IMR-90 (cell line): ENCODE measurements at regions not wholly inside any gene's neighbourhood (a gene's known extent, or its start where the extent isn't known, plus 50 kb on each side); places are given as distances from the start of the nearest gene placed in this dataset.

ENCODE experiments used
- ATAC-seq: fragments of 200-7000 bp; cut with Tn5 transposase; 2 replicates; pipeline ENCODE4 v1.9.1; 2020; ENCODE audit warnings: low read depth, mild to moderate bottlenecking, moderate library complexity
- BruUV-seq: library from RNA; stranded (reverse); fragments of 400-500 nt; replicated peaks from 2 replicates; lab custom pipeline; 2021; lab: Mats Ljungman, UMichigan
- CTCF ChIA-PET: fragments of 300-600 bp; formaldehyde crosslinking; extraction: SDS; loops from one replicate; lab custom pipeline; 2021; ENCODE audit warnings: antibody characterized with exemption; lab: Yijun Ruan, JAX
- POLR2A ChIA-PET: fragments of 300-600 bp; sonication (Branson Sonifier 250); formaldehyde crosslinking; loops from one replicate; lab custom pipeline; 2022; ENCODE audit warnings: antibody characterized with exemption; ENCODE audit not compliant: unreplicated experiment; lab: Charles Lee
- DNase-seq: peaks from one replicate; pipeline ENCODE4 v3.0.0; 2013
- H2AFZ ChIP-seq: replicated peaks from 2 replicates; pipeline ENCODE3; 2013; ENCODE audit warnings: low read length, mild to moderate bottlenecking; ENCODE audit not compliant: poor library complexity
- H2AK5ac ChIP-seq: 2 replicates; pipeline ENCODE4 v1.6.1; 2013; ENCODE audit warnings: low read depth, low read length, inconsistent platforms
- H2AK9ac ChIP-seq: replicated peaks from 2 replicates; pipeline ENCODE3; 2013; ENCODE audit warnings: mild to moderate bottlenecking, low read depth, low read length, moderate library complexity; ENCODE audit not compliant: poor library complexity
- H2BK120ac ChIP-seq: 2 replicates; pipeline ENCODE4 v1.6.1; 2013; ENCODE audit warnings: low read depth, low read length, inconsistent platforms
- H2BK15ac ChIP-seq: 3 replicates; pipeline ENCODE4 v1.6.1; 2013; ENCODE audit warnings: low read depth, low read length, inconsistent platforms
- H2BK20ac ChIP-seq: 2 replicates; pipeline ENCODE4 v1.6.1; 2013; ENCODE audit warnings: low read depth, mild to moderate bottlenecking, inconsistent platforms, low read length, moderate library complexity
- H2BK5ac ChIP-seq: 2 replicates; pipeline ENCODE4 v1.6.1; 2013; ENCODE audit warnings: mild to moderate bottlenecking, low read depth, low read length, inconsistent platforms; ENCODE audit not compliant: poor library complexity, severe bottlenecking
- H3K14ac ChIP-seq: replicated peaks from 2 replicates; pipeline ENCODE4 v1.6.1; 2013; ENCODE audit warnings: low read depth, low read length, inconsistent platforms
- H3K18ac ChIP-seq: 2 replicates; pipeline ENCODE4 v1.6.1; 2013; ENCODE audit warnings: low read depth, low read length, control low read depth
- H3K23ac ChIP-seq: 2 replicates; pipeline ENCODE4 v1.6.1; 2013; ENCODE audit warnings: low read depth, low read length, inconsistent platforms
- H3K27ac ChIP-seq: 2 replicates; pipeline ENCODE4 v1.5.1; 2013; ENCODE audit warnings: mild to moderate bottlenecking, control low read depth, low read length; ENCODE audit not compliant: insufficient read depth
- H3K27me3 ChIP-seq: 2 replicates; pipeline ENCODE4 v1.6.1; 2013; ENCODE audit warnings: low read length; ENCODE audit not compliant: control insufficient read depth, insufficient read depth
- H3K36me3 ChIP-seq: 2 replicates; pipeline ENCODE4 v1.6.1; 2013; ENCODE audit warnings: low read length, mixed read lengths; ENCODE audit not compliant: control insufficient read depth, insufficient read depth
- H3K4ac ChIP-seq: 2 replicates; pipeline ENCODE4 v1.6.1; 2013; ENCODE audit warnings: low read depth, low read length, inconsistent platforms
- H3K4me1 ChIP-seq: 2 replicates; pipeline ENCODE4 v1.6.1; 2013; ENCODE audit warnings: low read length, mixed read lengths; ENCODE audit not compliant: control insufficient read depth, insufficient read depth
- H3K4me2 ChIP-seq: 2 replicates; pipeline ENCODE4 v1.6.1; 2013; ENCODE audit warnings: low read depth, mild to moderate bottlenecking, control low read depth, low read length, moderate library complexity
- H3K4me3 ChIP-seq: 2 replicates; pipeline ENCODE4 v1.5.1; 2013; ENCODE audit warnings: low read depth, mild to moderate bottlenecking, control low read depth, low read length, moderate library complexity; ENCODE audit not compliant: insufficient read depth
- H3K56ac ChIP-seq: 2 replicates; pipeline ENCODE4 v1.6.1; 2013; ENCODE audit warnings: low read length, inconsistent platforms; ENCODE audit not compliant: insufficient read depth; ENCODE audit errors: extremely low read depth
- H3K79me1 ChIP-seq, 2 experiments: 2 replicates each; pipeline ENCODE4 v1.6.1; 2013; ENCODE audit warnings: low read length in 2 of 2, inconsistent platforms in 1 of 2, low read depth in 1 of 2
- H3K9ac ChIP-seq: 2 replicates; pipeline ENCODE4 v1.6.1; 2013; ENCODE audit warnings: low read depth, low read length, control low read depth
- H3K9me1 ChIP-seq: 2 replicates; pipeline ENCODE4 v1.6.1; 2013; ENCODE audit warnings: low read length, inconsistent platforms; ENCODE audit not compliant: insufficient read depth
- H3K9me3 ChIP-seq: 2 replicates; pipeline ENCODE4 v1.6.1; 2013; ENCODE audit warnings: low read length; ENCODE audit not compliant: control insufficient read depth, insufficient read depth
- H4K20me1 ChIP-seq: 2 replicates; pipeline ENCODE4 v1.6.1; 2013; ENCODE audit warnings: low read length, inconsistent platforms; ENCODE audit not compliant: insufficient read depth
- H4K5ac ChIP-seq: 2 replicates; pipeline ENCODE4 v1.6.1; 2013; ENCODE audit warnings: mild to moderate bottlenecking, low read depth, low read length, control low read depth
- H4K8ac ChIP-seq, 2 experiments: 2 replicates each; pipeline ENCODE4 v1.6.1; 2013; ENCODE audit warnings: low read depth in 2 of 2, low read length in 2 of 2, control low read depth in 1 of 2, inconsistent platforms in 1 of 2
- H4K91ac ChIP-seq: 2 replicates; pipeline ENCODE4 v1.6.1; 2013; ENCODE audit warnings: low read depth, low read length, inconsistent platforms; ENCODE audit not compliant: insufficient read depth
- BHLHE40 ChIP-seq: fragments of 150-350 bp; IDR thresholded peaks from 2 replicates; pipeline ENCODE4 v1.6.1; 2016; ENCODE audit warnings: mild to moderate bottlenecking, low read depth, low read length
- CHD1 ChIP-seq: IDR thresholded peaks from 2 replicates; pipeline ENCODE4 v1.6.1; 2012; ENCODE audit warnings: low read depth, low read length, improper control_type of control experiment
- CTCF ChIP-seq: conservative IDR thresholded peaks from 2 replicates; pipeline ENCODE4 v1.5.1; 2012; ENCODE audit warnings: mild to moderate bottlenecking, low read depth, low read length, improper control_type of control experiment
- ELK1 ChIP-seq: fragments of 150-350 bp; IDR thresholded peaks from 2 replicates; pipeline ENCODE4 v1.6.1; 2016; ENCODE audit warnings: low read depth, mild to moderate bottlenecking, low read length, moderate library complexity, borderline replicate concordance
- FOS ChIP-seq: fragments of 150-350 bp; IDR thresholded peaks from 2 replicates; pipeline ENCODE4 v1.6.1; 2016; ENCODE audit warnings: low read depth, low read length
- MAFK ChIP-seq: IDR thresholded peaks from 2 replicates; pipeline ENCODE4 v1.6.1; 2012; ENCODE audit warnings: low read depth, low read length, improper control_type of control experiment
- MXI1 ChIP-seq: IDR thresholded peaks from 2 replicates; pipeline ENCODE4 v1.6.1; 2012; ENCODE audit warnings: low read depth, mild to moderate bottlenecking, low read length, moderate library complexity, borderline replicate concordance
- NFE2L2 ChIP-seq: fragments of 150-350 bp; IDR thresholded peaks from 2 replicates; pipeline ENCODE4 v1.6.1; 2016; ENCODE audit warnings: low read depth, mild to moderate bottlenecking, low read length
- POLR2A ChIP-seq: IDR thresholded peaks from 2 replicates; pipeline ENCODE4 v1.6.1; 2012; ENCODE audit warnings: mild to moderate bottlenecking, low read depth, low read length
- RAD21 ChIP-seq: IDR thresholded peaks from 2 replicates; pipeline ENCODE4 v1.6.1; 2012; ENCODE audit warnings: low read length, improper control_type of control experiment
- RCOR1 ChIP-seq: IDR thresholded peaks from 2 replicates; pipeline ENCODE4 v1.6.1; 2012; ENCODE audit warnings: mild to moderate bottlenecking, low read length, improper control_type of control experiment; ENCODE audit not compliant: insufficient replicate concordance
- SMC3 ChIP-seq: fragments of 150-350 bp; IDR thresholded peaks from 2 replicates; pipeline ENCODE4 v1.6.1; 2016; ENCODE audit warnings: low read depth, mild to moderate bottlenecking, antibody characterized with exemption, low read length, moderate library complexity
- USF2 ChIP-seq: fragments of 150-350 bp; IDR thresholded peaks from 2 replicates; pipeline ENCODE4 v1.6.1; 2017; ENCODE audit warnings: mild to moderate bottlenecking, antibody characterized with exemption, low read length, low read depth
- WGBS, 2 experiments: methylation state at CpG; one replicate each; pipeline versions ENCODE4 v1.1.5 to v1.1.7; 2013; ENCODE audit warnings: missing lambda C conversion rate in 2 of 2; ENCODE audit not compliant: insufficient read length in 1 of 2; ENCODE audit errors: extremely low coverage in 2 of 2; 5-methylcytosine and 5-hydroxymethylcytosine counted together
- dilution Hi-C: fragments of 300-500 bp; cut with HindIII; formaldehyde crosslinking; loops from one replicate; pipeline ENCODE4 v1.14.3; 2018; ENCODE audit warnings: low sequenced_read_pairs; ENCODE audit not compliant: unreplicated experiment
- in situ Hi-C: fragments of 300-500 bp; cut with MboI; formaldehyde crosslinking; loops from 3 replicates; pipeline ENCODE4 v1.14.3; 2019; ENCODE audit warnings: low sequenced_read_pairs, inconsistent platforms, mixed read lengths
- intact Hi-C: fragments of 100-400 bp; cut with micrococcal nuclease; formaldehyde crosslinking; loops from 2 replicates; pipeline ENCODE4 v1.10.0; 2022

GRCh38 chr6:6771224-6771945, 182.9 kb downstream of the LY86 start:
- H3K9me3 ChIP-seq, result no peaks in the 10 kb centered on the region
- no peak overlapping the region for H3K18ac ChIP-seq
- H2AK5ac ChIP-seq, result no peak overlapping the region
- H3K14ac ChIP-seq, result no peak overlapping the region
- TF ChIP-seq USF2 (no peak), CHD1 (no peak), MAFK (no peak), ELK1 (no peak), BHLHE40 (no peak), RCOR1 (no peak), CTCF (no peak), RAD21 (no peak), SMC3 (no peak), POLR2A (no peak), MXI1 (no peak), FOS (no peak), NFE2L2 (no peak)
- H3K4me1 ChIP-seq, result no peaks in the 10 kb centered on the region
- no peaks in the 10 kb centered on the region for H3K79me1 ChIP-seq
- H3K9me1 ChIP-seq, result no peaks in the 10 kb centered on the region
- H3K4me2 ChIP-seq, result no peak overlapping the region
- H3K23ac ChIP-seq, result no peak overlapping the region
- no peak overlapping the region for H3K9ac ChIP-seq
- H4K91ac ChIP-seq, result no peak overlapping the region
- POLR2A ChIA-PET, result no interaction called here
- no peak overlapping the region for H4K8ac ChIP-seq
- H3K36me3 ChIP-seq, result no peaks in the 10 kb centered on the region
- H3K56ac ChIP-seq, result no peak overlapping the region
- no peak overlapping the region for H2BK15ac ChIP-seq
- H2BK5ac ChIP-seq, result no peak overlapping the region
- H3K27me3 ChIP-seq, result peaks cover 7% of the 10 kb centered on the region
- BruUV-seq, result no TSS peak
- in situ Hi-C loops, result no loop called here
- H2AK9ac ChIP-seq, result no peak overlapping the region
- H3K4me3 ChIP-seq, result no peak overlapping the region
- no peak overlapping the region for H4K5ac ChIP-seq
- intact Hi-C loops, result no loop called here
- H3K4ac ChIP-seq, result no peak overlapping the region
- CTCF ChIA-PET, result no interaction called here
- DNase-seq (no peak), ATAC-seq (no peak)
- WGBS, 2 experiments, result no CpG with 5 or more reads among the region's 1 CpG
- no peak overlapping the region for H3K27ac ChIP-seq
- H2BK120ac ChIP-seq, result no peak overlapping the region
- H4K20me1 ChIP-seq, result no peaks in the 10 kb centered on the region
- dilution Hi-C loops, result no loop called here
- no peak overlapping the region for H2BK20ac ChIP-seq
- H2AFZ ChIP-seq, result peak overlapping the region; percentile 60
